ENCODE measurements at regions not wholly inside any gene's neighbourhood (a gene's known extent, or its start where the extent isn't known, plus 50 kb on each side); places are given as distances from the start of the nearest gene placed in this dataset.

- no peak for TF ChIP-seq CTCF (conservative IDR thresholded peaks at IDR 0.05)
- no peak for TF ChIP-seq ZFX (IDR thresholded peaks at IDR 0.05)
Observed at GRCh38 chr6:144785056-144785455, 499.9 kb downstream of the UTRN start.

All from C4-2B (cell line).